SK-N-SH treated with all-trans-retinoic acid at 6 μM for 48 hours (cell line): ENCODE measurements at regions not wholly inside any gene's neighbourhood (a gene's known extent, or its start where the extent isn't known, plus 50 kb on each side); places are given as distances from the start of the nearest gene placed in this dataset.

Experiments
- ATAC-seq: fragments of 200-7000 bp; cut with Tn5 transposase; 3 replicates; pipeline ENCODE4 v1.9.1; 2020; ENCODE audit warnings: mild to moderate bottlenecking, moderate library complexity
- ARNTL ChIP-seq: fragments of 450-650 bp; formaldehyde crosslinking; IDR thresholded peaks from 2 replicates; pipeline ENCODE4 v1.5.0; 2020; ENCODE audit warnings: low read depth, mild to moderate bottlenecking, moderate library complexity, borderline replicate concordance
- BACH2 ChIP-seq: fragments of 250-450 bp; sonication (Bioruptor Pico); IDR thresholded peaks from 2 replicates; pipeline ENCODE4 v1.9.0; 2021; ENCODE audit warnings: mild to moderate bottlenecking, borderline replicate concordance
- CSDC2 ChIP-seq: fragments of 250-450 bp; sonication (Bioruptor Pico); IDR thresholded peaks from 2 replicates; pipeline ENCODE4 v1.5.0; 2020; ENCODE audit warnings: mild to moderate bottlenecking, moderate library complexity
- ESRRG ChIP-seq: fragments of 250-450 bp; sonication (Bioruptor Pico); IDR thresholded peaks from 2 replicates; pipeline ENCODE4 v1.6.1; 2021; ENCODE audit warnings: mild to moderate bottlenecking
- GLIS3 ChIP-seq: fragments of 250-450 bp; sonication (Bioruptor Pico); IDR thresholded peaks from 2 replicates; pipeline ENCODE4 v1.5.0; 2020; ENCODE audit warnings: mild to moderate bottlenecking, moderate library complexity
- ISL1 ChIP-seq: fragments of 250-450 bp; sonication (Bioruptor Pico); IDR thresholded peaks from 2 replicates; pipeline ENCODE4 v2.1.2; 2022; ENCODE audit warnings: mild to moderate bottlenecking, moderate library complexity
- OSR1 ChIP-seq: fragments of 250-450 bp; sonication (Bioruptor Pico); IDR thresholded peaks from 2 replicates; pipeline ENCODE4 v1.8.0; 2022; ENCODE audit warnings: moderate library complexity, mild to moderate bottlenecking, inconsistent platforms
- PPARA ChIP-seq: fragments of 250-450 bp; sonication (Bioruptor Pico); IDR thresholded peaks from 2 replicates; pipeline ENCODE4 v1.5.0; 2020; ENCODE audit warnings: mild to moderate bottlenecking, borderline replicate concordance
- RARB ChIP-seq: fragments of 250-450 bp; sonication (Bioruptor Pico); IDR thresholded peaks from 2 replicates; pipeline ENCODE4 v1.8.0; 2021; ENCODE audit warnings: mild to moderate bottlenecking, moderate library complexity
- SNAI2 ChIP-seq: fragments of 250-450 bp; sonication (Bioruptor Pico); IDR thresholded peaks from 2 replicates; pipeline ENCODE4 v1.5.0; 2020; ENCODE audit warnings: mild to moderate bottlenecking, moderate library complexity
- TCF4 ChIP-seq: fragments of 250-450 bp; sonication (Bioruptor Pico); IDR thresholded peaks from 2 replicates; pipeline ENCODE4 v1.8.0; 2021; ENCODE audit warnings: mild to moderate bottlenecking, moderate library complexity, borderline replicate concordance
- TOX ChIP-seq: fragments of 250-450 bp; sonication (Bioruptor Pico); IDR thresholded peaks from 2 replicates; pipeline ENCODE4 v1.8.0; 2021; ENCODE audit warnings: mild to moderate bottlenecking, moderate library complexity, borderline replicate concordance
- ZC3H10 ChIP-seq: fragments of 250-450 bp; sonication (Bioruptor Pico); IDR thresholded peaks from 2 replicates; pipeline ENCODE4 v1.5.1; 2021; ENCODE audit warnings: mild to moderate bottlenecking, moderate library complexity
- ZFP3 ChIP-seq: fragments of 250-450 bp; sonication (Bioruptor Pico); IDR thresholded peaks from 2 replicates; pipeline ENCODE4 v1.5.0; 2020; ENCODE audit warnings: mild to moderate bottlenecking, moderate library complexity
- ZFP30 ChIP-seq: fragments of 450-650 bp; formaldehyde crosslinking; IDR thresholded peaks from 2 replicates; pipeline ENCODE4 v1.5.0; 2022; ENCODE audit warnings: mild to moderate bottlenecking, moderate library complexity
- ZNF70 ChIP-seq: fragments of 450-650 bp; formaldehyde crosslinking; IDR thresholded peaks from 2 replicates; pipeline ENCODE4 v1.5.0; 2020; ENCODE audit warnings: mild to moderate bottlenecking, moderate library complexity
- TF ChIP-seq, protein P1 (sequence below): fragments of 250-450 bp; sonication (Bioruptor Pico); IDR thresholded peaks from 2 replicates; pipeline ENCODE4 v1.5.1; 2020; ENCODE audit warnings: low read depth, mild to moderate bottlenecking, moderate library complexity
- TF ChIP-seq, protein P2 (sequence below): fragments of 250-450 bp; sonication (Bioruptor Pico); IDR thresholded peaks from 2 replicates; pipeline ENCODE4 v1.8.0; 2021; ENCODE audit warnings: low read depth, mild to moderate bottlenecking, moderate library complexity, borderline replicate concordance
- TF ChIP-seq, protein P3 (sequence below): fragments of 250-450 bp; sonication (Bioruptor Pico); IDR thresholded peaks from 2 replicates; pipeline ENCODE4 v1.5.0; 2020; ENCODE audit warnings: mild to moderate bottlenecking, moderate library complexity
- TF ChIP-seq, protein P4 (sequence below): fragments of 250-450 bp; sonication (Bioruptor Pico); IDR thresholded peaks from 2 replicates; pipeline ENCODE4 v1.8.0; 2020; ENCODE audit warnings: mild to moderate bottlenecking, moderate library complexity, borderline replicate concordance

DNA sequence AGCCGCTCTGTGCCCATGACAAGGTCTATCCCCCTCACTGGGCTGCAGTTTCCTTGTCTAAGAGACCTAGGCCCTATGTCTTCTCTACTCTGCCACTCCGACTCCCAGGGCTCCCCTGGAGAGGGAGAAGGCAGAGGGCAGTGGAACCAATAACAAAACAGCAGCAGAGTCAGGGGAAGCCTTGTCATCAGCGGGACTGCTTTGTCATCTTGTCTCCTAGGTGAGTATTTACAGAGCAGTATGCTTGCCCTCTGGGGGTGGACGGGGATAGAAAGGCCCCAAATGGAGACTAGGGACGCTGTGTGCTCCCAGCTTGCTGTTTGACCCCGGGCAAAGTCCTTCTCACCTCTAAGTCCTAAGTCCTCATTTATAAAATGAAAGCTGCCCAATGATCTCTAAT, 318.5 kb downstream of the CDK5RAP2 start:
- ATAC-seq, result no peak
- TF ChIP-seq TOX, result no peak
- no peak for TF ChIP-seq GLIS3 (CRISPR knock-in tag)
- no peak for TF ChIP-seq ISL1 (CRISPR knock-in tag)
- TF ChIP-seq, protein P1, sequence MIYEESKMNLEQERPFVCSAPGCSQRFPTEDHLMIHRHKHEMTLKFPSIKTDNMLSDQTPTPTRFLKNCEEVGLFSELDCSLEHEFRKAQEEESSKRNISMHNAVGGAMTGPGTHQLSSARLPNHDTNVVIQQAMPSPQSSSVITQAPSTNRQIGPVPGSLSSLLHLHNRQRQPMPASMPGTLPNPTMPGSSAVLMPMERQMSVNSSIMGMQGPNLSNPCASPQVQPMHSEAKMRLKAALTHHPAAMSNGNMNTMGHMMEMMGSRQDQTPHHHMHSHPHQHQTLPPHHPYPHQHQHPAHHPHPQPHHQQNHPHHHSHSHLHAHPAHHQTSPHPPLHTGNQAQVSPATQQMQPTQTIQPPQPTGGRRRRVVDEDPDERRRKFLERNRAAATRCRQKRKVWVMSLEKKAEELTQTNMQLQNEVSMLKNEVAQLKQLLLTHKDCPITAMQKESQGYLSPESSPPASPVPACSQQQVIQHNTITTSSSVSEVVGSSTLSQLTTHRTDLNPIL, result no peak
- no peak for TF ChIP-seq ZNF70
- no peak for TF ChIP-seq RARB (CRISPR knock-in tag)
- no peak for TF ChIP-seq ARNTL (CRISPR knock-in tag)

DNA sequence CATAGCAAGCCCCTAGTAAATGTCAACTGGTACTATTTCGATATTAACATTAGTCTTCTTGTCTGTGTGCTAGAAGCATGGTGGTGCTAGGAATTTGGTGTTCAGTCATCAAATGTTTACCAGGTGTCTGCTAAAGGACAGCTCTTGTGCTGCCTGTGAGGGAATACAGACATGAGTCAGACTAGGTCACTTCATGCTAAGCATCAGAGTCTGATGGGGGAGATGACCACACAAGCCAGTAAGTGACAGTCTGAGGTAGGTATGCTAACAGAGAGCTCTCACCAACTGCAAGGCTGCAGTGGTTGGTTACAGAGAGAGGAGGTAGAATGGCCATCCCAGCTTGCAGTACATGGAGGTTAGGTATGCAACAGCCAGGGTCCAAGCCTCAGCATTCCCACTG, 320.9 kb downstream of the CDK5RAP2 start:
- TF ChIP-seq BACH2 (CRISPR knock-in tag) (no peak), ESRRG (CRISPR knock-in tag) (no peak), OSR1 (CRISPR knock-in tag) (no peak), TCF4 (CRISPR knock-in tag) (no peak), TOX (no peak), PPARA (CRISPR knock-in tag) (no peak), ARNTL (CRISPR knock-in tag) (no peak), ISL1 (CRISPR knock-in tag) (no peak), ZFP3 (no peak), ZC3H10 (CRISPR knock-in tag) (no peak), ZFP30 (CRISPR knock-in tag) (no peak), GLIS3 (CRISPR knock-in tag) (no peak)
- TF ChIP-seq, protein P2, sequence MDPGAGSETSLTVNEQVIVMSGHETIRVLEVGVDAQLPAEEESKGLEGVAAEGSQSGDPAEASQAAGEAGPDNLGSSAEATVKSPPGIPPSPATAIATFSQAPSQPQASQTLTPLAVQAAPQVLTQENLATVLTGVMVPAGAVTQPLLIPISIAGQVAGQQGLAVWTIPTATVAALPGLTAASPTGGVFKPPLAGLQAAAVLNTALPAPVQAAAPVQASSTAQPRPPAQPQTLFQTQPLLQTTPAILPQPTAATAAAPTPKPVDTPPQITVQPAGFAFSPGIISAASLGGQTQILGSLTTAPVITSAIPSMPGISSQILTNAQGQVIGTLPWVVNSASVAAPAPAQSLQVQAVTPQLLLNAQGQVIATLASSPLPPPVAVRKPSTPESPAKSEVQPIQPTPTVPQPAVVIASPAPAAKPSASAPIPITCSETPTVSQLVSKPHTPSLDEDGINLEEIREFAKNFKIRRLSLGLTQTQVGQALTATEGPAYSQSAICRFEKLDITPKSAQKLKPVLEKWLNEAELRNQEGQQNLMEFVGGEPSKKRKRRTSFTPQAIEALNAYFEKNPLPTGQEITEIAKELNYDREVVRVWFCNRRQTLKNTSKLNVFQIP (CRISPR knock-in tag), result no peak
- TF ChIP-seq, protein P3, sequence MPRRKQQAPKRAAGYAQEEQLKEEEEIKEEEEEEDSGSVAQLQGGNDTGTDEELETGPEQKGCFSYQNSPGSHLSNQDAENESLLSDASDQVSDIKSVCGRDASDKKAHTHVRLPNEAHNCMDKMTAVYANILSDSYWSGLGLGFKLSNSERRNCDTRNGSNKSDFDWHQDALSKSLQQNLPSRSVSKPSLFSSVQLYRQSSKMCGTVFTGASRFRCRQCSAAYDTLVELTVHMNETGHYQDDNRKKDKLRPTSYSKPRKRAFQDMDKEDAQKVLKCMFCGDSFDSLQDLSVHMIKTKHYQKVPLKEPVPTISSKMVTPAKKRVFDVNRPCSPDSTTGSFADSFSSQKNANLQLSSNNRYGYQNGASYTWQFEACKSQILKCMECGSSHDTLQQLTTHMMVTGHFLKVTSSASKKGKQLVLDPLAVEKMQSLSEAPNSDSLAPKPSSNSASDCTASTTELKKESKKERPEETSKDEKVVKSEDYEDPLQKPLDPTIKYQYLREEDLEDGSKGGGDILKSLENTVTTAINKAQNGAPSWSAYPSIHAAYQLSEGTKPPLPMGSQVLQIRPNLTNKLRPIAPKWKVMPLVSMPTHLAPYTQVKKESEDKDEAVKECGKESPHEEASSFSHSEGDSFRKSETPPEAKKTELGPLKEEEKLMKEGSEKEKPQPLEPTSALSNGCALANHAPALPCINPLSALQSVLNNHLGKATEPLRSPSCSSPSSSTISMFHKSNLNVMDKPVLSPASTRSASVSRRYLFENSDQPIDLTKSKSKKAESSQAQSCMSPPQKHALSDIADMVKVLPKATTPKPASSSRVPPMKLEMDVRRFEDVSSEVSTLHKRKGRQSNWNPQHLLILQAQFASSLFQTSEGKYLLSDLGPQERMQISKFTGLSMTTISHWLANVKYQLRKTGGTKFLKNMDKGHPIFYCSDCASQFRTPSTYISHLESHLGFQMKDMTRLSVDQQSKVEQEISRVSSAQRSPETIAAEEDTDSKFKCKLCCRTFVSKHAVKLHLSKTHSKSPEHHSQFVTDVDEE, result no peak
- no peak for ATAC-seq

DNA sequence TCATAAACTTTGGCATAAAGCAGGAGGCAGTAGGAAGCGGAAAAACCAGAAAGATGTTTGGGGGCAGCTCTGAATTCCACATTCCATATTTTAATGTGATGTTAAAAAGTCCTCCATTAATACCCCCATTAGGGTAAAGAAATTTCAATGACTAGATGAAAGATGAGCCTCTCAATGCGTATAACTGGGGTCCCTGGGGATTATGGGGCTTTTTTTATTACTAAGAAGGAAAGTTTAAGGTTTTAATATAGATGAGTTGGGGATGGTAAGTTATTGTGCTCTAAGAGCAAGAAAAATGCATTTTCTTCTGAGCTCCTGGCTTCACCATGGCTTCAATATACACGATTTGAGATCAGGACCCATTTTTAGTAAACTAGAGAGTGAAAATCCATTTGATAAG, 321.9 kb downstream of the CDK5RAP2 start:
- ATAC-seq, result no peak
- no peak for TF ChIP-seq TCF4 (CRISPR knock-in tag)
- TF ChIP-seq ZFP30 (CRISPR knock-in tag), result no peak
- TF ChIP-seq, protein P3, result no peak
- TF ChIP-seq CSDC2 (CRISPR knock-in tag), result no peak
- no peak for TF ChIP-seq ISL1 (CRISPR knock-in tag)
- no peak for TF ChIP-seq GLIS3 (CRISPR knock-in tag)
- no peak for TF ChIP-seq SNAI2 (CRISPR knock-in tag)
- TF ChIP-seq, protein P1, result no peak
- no peak for TF ChIP-seq ZFP3
- TF ChIP-seq, protein P4, sequence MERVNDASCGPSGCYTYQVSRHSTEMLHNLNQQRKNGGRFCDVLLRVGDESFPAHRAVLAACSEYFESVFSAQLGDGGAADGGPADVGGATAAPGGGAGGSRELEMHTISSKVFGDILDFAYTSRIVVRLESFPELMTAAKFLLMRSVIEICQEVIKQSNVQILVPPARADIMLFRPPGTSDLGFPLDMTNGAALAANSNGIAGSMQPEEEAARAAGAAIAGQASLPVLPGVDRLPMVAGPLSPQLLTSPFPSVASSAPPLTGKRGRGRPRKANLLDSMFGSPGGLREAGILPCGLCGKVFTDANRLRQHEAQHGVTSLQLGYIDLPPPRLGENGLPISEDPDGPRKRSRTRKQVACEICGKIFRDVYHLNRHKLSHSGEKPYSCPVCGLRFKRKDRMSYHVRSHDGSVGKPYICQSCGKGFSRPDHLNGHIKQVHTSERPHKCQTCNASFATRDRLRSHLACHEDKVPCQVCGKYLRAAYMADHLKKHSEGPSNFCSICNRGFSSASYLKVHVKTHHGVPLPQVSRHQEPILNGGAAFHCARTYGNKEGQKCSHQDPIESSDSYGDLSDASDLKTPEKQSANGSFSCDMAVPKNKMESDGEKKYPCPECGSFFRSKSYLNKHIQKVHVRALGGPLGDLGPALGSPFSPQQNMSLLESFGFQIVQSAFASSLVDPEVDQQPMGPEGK (CRISPR knock-in tag), result no peak
- no peak for TF ChIP-seq TOX
- no peak for TF ChIP-seq ARNTL (CRISPR knock-in tag)
- no peak for TF ChIP-seq ESRRG (CRISPR knock-in tag)
- no peak for TF ChIP-seq ZNF70
- TF ChIP-seq, protein P2 (CRISPR knock-in tag), result no peak
